ENCODE measurements at regions not wholly inside any gene's neighbourhood (a gene's known extent, or its start where the extent isn't known, plus 50 kb on each side); places are given as distances from the start of the nearest gene placed in this dataset.

GRCh38 chr2:160882906-160883305, 277.3 kb upstream of the TANK start:
- no peak for TF ChIP-seq CTCF (IDR thresholded peaks at IDR 0.05; ENCODE audit: low read depth, low read length)
- DNase-seq = no peak
- no peak overlapping the region for H3K4me3 ChIP-seq (ENCODE audit: low read depth, low read length)
- no peaks in the 10 kb centered on the region for H3K9me3 ChIP-seq (ENCODE audit: severe bottlenecking)
- H3K36me3 ChIP-seq = no peaks in the 10 kb centered on the region
- H3K27me3 ChIP-seq (ENCODE audit: insufficient read depth, low read depth, severe bottlenecking) = no peaks in the 10 kb centered on the region
- H3K27ac ChIP-seq = no peak overlapping the region

- Histone ChIP-seq H3K27me3 (ENCODE audit: insufficient read depth, low read depth, severe bottlenecking) (no peaks in the 10 kb centered on the region), H3K4me3 (ENCODE audit: low read depth, low read length) (no peak overlapping the region), H3K36me3 (no peaks in the 10 kb centered on the region), H3K27ac (no peak overlapping the region), H3K9me3 (ENCODE audit: severe bottlenecking) (no peaks in the 10 kb centered on the region)
- TF ChIP-seq CTCF (IDR thresholded peaks at IDR 0.05; ENCODE audit: low read depth, low read length) = no peak
- no peak for DNase-seq
Measured at GRCh38 chr2:160884056-160884455, 276.2 kb upstream of the TANK start.

- no peak for TF ChIP-seq CTCF (IDR thresholded peaks at IDR 0.05; ENCODE audit: low read depth, low read length)
- no peaks in the 10 kb centered on the region for H3K9me3 ChIP-seq (ENCODE audit: severe bottlenecking)
- H3K27me3 ChIP-seq (ENCODE audit: insufficient read depth, low read depth, severe bottlenecking) = no peaks in the 10 kb centered on the region
- H3K36me3 ChIP-seq = no peaks in the 10 kb centered on the region
- no peak overlapping the region for H3K4me3 ChIP-seq (ENCODE audit: low read depth, low read length)
- no peak for DNase-seq
- no peak overlapping the region for H3K27ac ChIP-seq
Measured at GRCh38 chr2:160889439-160890170, 270.6 kb upstream of the TANK start.

- H3K9me3 ChIP-seq (ENCODE audit: severe bottlenecking) = no peaks in the 10 kb centered on the region
- H3K27me3 ChIP-seq (ENCODE audit: insufficient read depth, low read depth, severe bottlenecking) = no peaks in the 10 kb centered on the region
- H3K4me3 ChIP-seq (ENCODE audit: low read depth, low read length) = no peak overlapping the region
- no peak for DNase-seq
- no peak overlapping the region for H3K27ac ChIP-seq
- no peaks in the 10 kb centered on the region for H3K36me3 ChIP-seq
- no peak for TF ChIP-seq CTCF (IDR thresholded peaks at IDR 0.05; ENCODE audit: low read depth, low read length)
Measured at GRCh38 chr2:160890667-160891352, 269.4 kb upstream of the TANK start.

GRCh38 chr2:160891353-160891740, 268.9 kb upstream of the TANK start:
- peak; percentile 33 for DNase-seq
- no peak overlapping the region for H3K27ac ChIP-seq
- no peak for TF ChIP-seq CTCF (IDR thresholded peaks at IDR 0.05; ENCODE audit: low read depth, low read length)
- H3K4me3 ChIP-seq (ENCODE audit: low read depth, low read length) = no peak overlapping the region
- H3K27me3 ChIP-seq (ENCODE audit: insufficient read depth, low read depth, severe bottlenecking) = no peaks in the 10 kb centered on the region
- H3K36me3 ChIP-seq = no peaks in the 10 kb centered on the region
- no peaks in the 10 kb centered on the region for H3K9me3 ChIP-seq (ENCODE audit: severe bottlenecking)
